GM18508 (cell line): ENCODE measurements at regions not wholly inside any gene's neighbourhood (a gene's known extent, or its start where the extent isn't known, plus 50 kb on each side); places are given as distances from the start of the nearest gene placed in this dataset.
"Not testable (repeated sequence)": the region's sequence is repeated elsewhere in the genome, so short reads cannot be mapped to it uniquely, and the experiment has no call there.

Experiments used
- ATAC-seq: cut with Tn5 transposase; IDR thresholded peaks from one replicate; pipeline ENCODE4 v1.9.1; 2021; ENCODE audit warnings: moderate number of reproducible peaks; ENCODE audit not compliant: insufficient read depth, unreplicated experiment

GRCh38 chrX:51144828-51145442 is 187.7 kb upstream of the NUDT10 start:
- ATAC-seq, result peak; percentile 91

GRCh38 chrX:51148848-51149247 is 183.8 kb upstream of the NUDT10 start:
- ATAC-seq, result no peak

- no peak for ATAC-seq
Measured at GRCh38 chrX:51151734-51152133, 180.9 kb upstream of the NUDT10 start.

DNA sequence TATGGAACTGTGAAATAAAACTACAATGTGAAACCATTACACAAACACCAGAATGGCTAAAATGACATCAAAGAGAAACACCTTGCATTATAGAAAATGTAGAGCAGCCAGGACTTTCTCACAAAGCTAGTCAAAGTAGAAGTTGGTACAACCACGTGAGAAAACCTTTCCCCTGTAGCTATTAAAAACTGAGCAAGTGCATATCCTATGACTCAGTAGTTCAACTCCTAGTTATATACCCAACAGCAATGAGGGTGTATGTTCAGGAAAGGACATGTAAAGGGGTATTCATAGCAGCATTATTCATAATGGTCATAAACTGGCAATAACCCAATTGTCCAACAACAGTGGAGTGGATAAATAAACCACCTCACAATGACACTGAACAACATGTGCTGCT is 177.5 kb upstream of the NUDT10 start:
- ATAC-seq, result no peak

- no peak for ATAC-seq
Measured at GRCh38 chrX:51155566-51155965, 177.1 kb upstream of the NUDT10 start.

DNA sequence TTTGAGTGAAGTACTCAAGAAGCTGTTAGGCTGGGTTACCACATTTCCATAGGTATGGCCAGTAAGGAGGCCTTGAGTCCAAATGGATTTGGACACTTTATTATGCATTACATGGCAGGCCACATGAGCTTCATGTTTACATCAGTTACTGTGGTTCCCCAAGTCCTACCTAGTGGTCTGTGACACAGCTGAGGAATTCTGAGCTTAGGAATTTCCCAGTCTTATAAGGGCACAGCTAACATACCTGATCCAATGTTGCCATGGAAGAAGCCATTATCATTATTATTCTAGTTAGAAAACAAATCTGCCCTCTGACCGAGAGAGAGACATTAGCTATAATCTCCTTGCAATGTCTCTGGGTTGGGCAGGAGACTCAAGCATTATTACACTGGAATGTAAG is 174.4 kb upstream of the NUDT10 start:
- no peak for ATAC-seq

GRCh38 chrX:51159378-51159777 is 173.2 kb upstream of the NUDT10 start:
- not testable (repeated sequence) for ATAC-seq

DNA sequence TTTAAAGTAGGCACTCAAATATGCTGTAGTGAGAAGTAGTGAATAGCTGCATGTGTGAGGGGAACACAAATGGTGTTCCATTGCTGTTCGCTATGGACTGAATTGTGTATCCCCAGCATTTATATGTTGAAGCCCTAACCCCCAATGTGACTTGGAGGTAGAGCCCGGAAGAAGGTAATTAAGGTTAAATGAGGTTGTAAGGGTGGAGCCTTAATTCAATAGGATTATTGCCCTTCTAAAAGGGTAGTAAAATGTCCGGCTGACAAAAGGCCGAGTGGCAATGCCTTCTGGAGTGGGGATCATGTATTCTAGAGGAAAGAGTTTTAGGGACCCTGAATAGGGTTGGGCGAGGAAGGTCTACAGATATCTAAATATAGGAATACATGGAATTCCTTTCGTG is 168.9 kb upstream of the NUDT10 start:
- no peak for ATAC-seq

- ATAC-seq, result not testable (repeated sequence)
Measured at GRCh38 chrX:51178356-51178900, 154.2 kb upstream of the NUDT10 start.

DNA sequence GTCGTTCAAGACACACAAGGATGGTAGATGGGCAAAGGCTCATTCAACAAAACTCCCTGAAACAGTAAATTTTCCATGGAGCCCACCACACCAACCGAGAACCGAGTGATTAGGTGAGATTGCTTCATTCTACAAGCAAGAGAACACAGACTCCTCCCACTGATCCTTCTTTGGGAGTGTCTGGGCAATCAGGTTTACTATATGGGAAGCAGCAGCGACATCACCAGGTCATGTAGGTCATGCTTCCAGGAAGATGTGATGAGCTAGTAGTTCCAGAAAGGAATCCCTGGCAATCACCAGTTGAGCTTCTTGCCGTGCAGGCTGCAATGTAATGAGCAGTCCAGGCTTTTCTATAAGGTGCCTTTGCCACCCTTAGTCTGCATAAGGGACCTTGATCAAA is 152.8 kb upstream of the NUDT10 start:
- not testable (repeated sequence) for ATAC-seq

- no peak for ATAC-seq
Measured at GRCh38 chrX:51182545-51182944, 150.1 kb upstream of the NUDT10 start.

GRCh38 chrX:51192104-51192503 is 140.5 kb upstream of the NUDT10 start:
- ATAC-seq, result no peak

GRCh38 chrX:51215266-51215665 is 117.4 kb upstream of the NUDT10 start:
- ATAC-seq, result no peak

GRCh38 chrX:51215856-51216255 is 116.8 kb upstream of the NUDT10 start:
- ATAC-seq, result no peak

DNA sequence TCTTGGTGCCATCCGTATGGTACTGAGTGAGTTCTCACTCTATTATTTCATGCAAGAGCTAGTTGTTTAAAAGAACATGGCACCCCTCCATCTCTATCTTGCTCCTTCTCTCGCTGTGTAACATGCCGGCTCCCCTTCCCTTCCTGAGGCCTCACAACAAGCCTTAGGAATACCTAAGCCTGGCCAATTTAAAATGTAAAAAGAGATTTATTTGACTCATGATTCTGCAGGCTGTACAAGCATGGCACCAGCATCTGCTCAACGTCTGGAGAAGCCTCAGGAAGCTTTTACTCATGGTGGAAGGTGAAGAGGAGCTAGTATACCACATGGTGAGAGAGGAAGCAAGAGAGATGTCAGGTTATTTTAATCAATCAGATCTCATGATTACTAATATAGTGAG is 90.4 kb upstream of the NUDT10 start:
- no peak for ATAC-seq

DNA sequence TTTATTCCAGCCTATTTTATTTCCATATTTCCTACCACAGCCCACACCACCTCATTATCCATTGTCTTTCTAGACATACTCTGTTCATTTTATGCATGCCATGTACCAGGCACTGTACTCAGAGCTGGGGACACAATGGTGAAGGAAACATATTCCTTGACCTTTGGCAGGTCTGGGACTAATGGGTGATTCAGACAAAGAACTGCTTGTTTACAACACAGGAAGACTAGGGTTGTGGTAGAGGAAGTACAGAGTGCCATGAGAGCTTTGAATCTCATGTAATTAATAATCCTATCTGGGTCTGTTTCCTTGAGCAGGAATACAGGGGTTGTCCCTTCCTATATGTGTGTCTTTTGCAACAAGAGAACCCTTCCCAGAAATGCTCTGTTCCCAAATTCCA is 75.1 kb upstream of the NUDT10 start:
- no peak for ATAC-seq

- not testable (repeated sequence) for ATAC-seq
Measured at GRCh38 chrX:51262271-51262670, 70.4 kb upstream of the NUDT10 start.

GRCh38 chrX:51272638-51273037 is 60.0 kb upstream of the NUDT10 start:
- no peak for ATAC-seq

DNA sequence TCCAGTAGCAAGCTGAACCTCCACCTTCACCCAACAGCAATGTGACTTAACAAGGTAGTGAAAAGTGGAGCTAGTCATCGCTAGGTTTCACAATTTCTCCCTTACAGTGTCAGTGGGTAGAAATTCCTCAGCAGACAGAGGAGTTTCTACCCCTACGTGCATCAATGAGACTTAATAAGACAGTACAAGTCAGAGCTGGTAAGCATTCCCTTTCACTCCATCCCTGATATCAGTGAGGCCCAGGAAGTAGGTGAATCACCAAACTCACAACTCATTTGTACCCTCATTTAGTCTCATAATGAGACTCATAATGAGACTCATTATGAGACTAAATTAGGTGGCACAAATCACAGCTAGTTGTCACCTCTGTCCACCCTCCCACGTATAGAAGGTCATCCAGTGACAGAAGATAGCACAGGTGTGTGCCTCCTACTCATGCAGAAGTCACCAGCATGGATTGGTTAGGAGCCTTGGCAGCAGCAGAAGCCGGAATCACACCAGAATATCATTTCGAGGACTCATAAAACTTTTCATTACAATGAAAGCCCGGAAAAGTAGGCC is 50.8 kb upstream of the NUDT10 start:
- ATAC-seq, result no peak
